MM.1S (cell line): ENCODE measurements at regions not wholly inside any gene's neighbourhood (a gene's known extent, or its start where the extent isn't known, plus 50 kb on each side); places are given as distances from the start of the nearest gene placed in this dataset.

Experiments
- CTCF ChIP-seq: fragments of 300-600 bp; sonication (generic); IDR thresholded peaks from 2 replicates; pipeline ENCODE4 v1.5.1; 2016; ENCODE audit warnings: antibody characterized with exemption, low read length, mixed read lengths
- EZH2phosphoT487 ChIP-seq: fragments of 300-600 bp; sonication (generic); IDR thresholded peaks from 2 replicates; pipeline ENCODE4 v1.6.1; 2018; ENCODE audit warnings: antibody characterized with exemption, low read length

DNA sequence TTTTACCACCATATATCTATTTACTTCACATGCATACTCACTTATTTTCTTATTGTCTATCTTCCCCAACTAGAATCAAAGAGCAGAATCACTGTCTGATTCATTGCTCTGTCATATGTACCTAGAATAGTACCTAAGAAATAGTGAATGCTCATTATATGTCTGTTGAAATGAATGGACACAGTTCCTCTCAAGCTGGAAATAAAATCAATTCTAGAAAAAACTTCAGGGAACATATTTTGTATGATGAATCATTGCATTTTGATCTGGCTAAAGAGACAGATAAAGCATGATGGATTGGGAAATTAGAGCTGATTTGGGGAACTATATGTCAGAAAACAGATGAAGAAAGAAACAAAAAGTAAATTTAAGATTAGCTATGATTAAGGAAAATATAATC, 623.3 kb downstream of the C12orf50 start:
- TF ChIP-seq CTCF (no peak), EZH2phosphoT487 (no peak)
